Left ventricle myocardium inferior (tissue), 1 donor: ENCODE measurements at regions not wholly inside any gene's neighbourhood (a gene's known extent, or its start where the extent isn't known, plus 50 kb on each side); places are given as distances from the start of the nearest gene placed in this dataset.

Source experiments
- DNase-seq: peaks from one replicate; pipeline ENCODE4 v3.0.0-alpha.2; 2020
- H3K27ac ChIP-seq: fragments of 200-600 bp; replicated peaks from 2 replicates; pipeline ENCODE4 v1.8.0; 2021
- H3K27me3 ChIP-seq: fragments of 200-600 bp; 2 replicates; pipeline ENCODE4 v1.8.0; 2021; ENCODE audit warnings: low read depth
- H3K36me3 ChIP-seq: fragments of 200-600 bp; 2 replicates; pipeline ENCODE4 v1.8.0; 2021
- H3K4me1 ChIP-seq: fragments of 200-600 bp; 2 replicates; pipeline ENCODE4 v1.8.0; 2021
- H3K4me3 ChIP-seq: fragments of 200-600 bp; 2 replicates; pipeline ENCODE4 v1.8.0; 2021; ENCODE audit warnings: mild to moderate bottlenecking, moderate library complexity
- H3K9me3 ChIP-seq: fragments of 200-600 bp; replicated peaks from 2 replicates; pipeline ENCODE4 v1.8.0; 2021
- intact Hi-C: fragments of 100-400 bp; cut with micrococcal nuclease; formaldehyde crosslinking; loops from one replicate; pipeline ENCODE4 v1.11.0; 2022
- TF ChIP-seq, protein P1 (sequence below): fragments of 200-600 bp; IDR thresholded peaks from 2 replicates; pipeline ENCODE4 v1.8.0; 2021; ENCODE audit warnings: antibody characterized with exemption, mild to moderate bottlenecking, borderline replicate concordance
- donor health status: DM: no; HTN: yes; CAD: no; lungs with severe emphysema.

DNA sequence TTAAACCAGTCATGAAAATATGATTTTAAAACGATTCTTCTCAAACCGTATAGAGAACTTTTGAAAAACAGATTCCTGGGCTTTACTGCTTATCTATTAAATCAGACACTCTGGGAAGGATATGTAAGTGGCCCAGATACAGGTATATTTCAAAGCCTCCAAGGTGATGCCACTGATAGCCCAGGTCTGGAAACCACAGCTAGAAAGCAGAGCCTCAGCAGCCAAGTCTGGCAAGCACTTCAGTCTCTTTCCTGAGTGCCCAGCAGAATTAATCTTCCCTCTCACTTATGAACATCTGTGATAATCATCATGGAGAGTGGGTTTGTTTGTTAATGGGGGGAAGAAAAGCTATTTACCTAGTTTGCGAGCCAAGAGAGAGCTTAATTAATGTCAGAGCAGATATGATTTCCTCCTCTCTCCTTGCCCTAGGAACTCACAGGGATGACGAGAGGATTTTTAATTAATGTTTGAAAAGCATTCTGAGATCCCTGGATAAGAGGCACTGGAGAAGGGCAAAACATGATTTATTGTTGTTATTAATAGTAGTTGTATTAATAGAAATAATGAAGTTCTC is 368.4 kb downstream of the TLE1 start:
- H3K27me3 ChIP-seq: no peaks in the 10 kb centered on the region
- TF ChIP-seq, protein P1, sequence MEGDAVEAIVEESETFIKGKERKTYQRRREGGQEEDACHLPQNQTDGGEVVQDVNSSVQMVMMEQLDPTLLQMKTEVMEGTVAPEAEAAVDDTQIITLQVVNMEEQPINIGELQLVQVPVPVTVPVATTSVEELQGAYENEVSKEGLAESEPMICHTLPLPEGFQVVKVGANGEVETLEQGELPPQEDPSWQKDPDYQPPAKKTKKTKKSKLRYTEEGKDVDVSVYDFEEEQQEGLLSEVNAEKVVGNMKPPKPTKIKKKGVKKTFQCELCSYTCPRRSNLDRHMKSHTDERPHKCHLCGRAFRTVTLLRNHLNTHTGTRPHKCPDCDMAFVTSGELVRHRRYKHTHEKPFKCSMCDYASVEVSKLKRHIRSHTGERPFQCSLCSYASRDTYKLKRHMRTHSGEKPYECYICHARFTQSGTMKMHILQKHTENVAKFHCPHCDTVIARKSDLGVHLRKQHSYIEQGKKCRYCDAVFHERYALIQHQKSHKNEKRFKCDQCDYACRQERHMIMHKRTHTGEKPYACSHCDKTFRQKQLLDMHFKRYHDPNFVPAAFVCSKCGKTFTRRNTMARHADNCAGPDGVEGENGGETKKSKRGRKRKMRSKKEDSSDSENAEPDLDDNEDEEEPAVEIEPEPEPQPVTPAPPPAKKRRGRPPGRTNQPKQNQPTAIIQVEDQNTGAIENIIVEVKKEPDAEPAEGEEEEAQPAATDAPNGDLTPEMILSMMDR: no peak
- no peak overlapping the region for H3K27ac ChIP-seq
- no peak for DNase-seq
- no peaks in the 10 kb centered on the region for H3K4me1 ChIP-seq
- H3K9me3 ChIP-seq: peaks cover 39% of the 10 kb centered on the region
- H3K36me3 ChIP-seq: no peaks in the 10 kb centered on the region
- no peak overlapping the region for H3K4me3 ChIP-seq
- intact Hi-C loops: no loop called here

DNA sequence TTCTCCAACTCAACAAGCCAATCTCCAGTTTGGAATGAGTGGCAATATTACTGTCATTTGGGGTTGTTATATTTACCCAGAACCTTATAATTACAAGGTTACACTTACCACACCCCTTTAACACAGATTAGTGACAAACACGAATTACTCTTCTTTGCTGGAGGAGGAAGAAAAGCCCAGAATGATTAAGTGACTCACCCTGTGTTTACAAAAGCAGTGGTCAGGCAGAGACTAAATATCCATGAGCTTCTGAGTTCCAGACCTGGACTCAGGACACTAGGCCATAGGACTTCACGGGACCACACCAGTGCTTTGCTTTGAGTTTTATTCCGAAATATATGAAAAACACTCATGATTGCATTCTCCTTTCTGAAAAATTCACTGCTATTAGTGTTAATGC is 370.8 kb downstream of the TLE1 start:
- DNase-seq: no peak
- peaks cover 19% of the 10 kb centered on the region for H3K9me3 ChIP-seq
- no peaks in the 10 kb centered on the region for H3K27me3 ChIP-seq
- no peak overlapping the region for H3K4me3 ChIP-seq
- no peak overlapping the region for H3K27ac ChIP-seq
- TF ChIP-seq, protein P1: no peak
- H3K4me1 ChIP-seq: no peaks in the 10 kb centered on the region
- intact Hi-C loops: no loop called here
- H3K36me3 ChIP-seq: no peaks in the 10 kb centered on the region

DNA sequence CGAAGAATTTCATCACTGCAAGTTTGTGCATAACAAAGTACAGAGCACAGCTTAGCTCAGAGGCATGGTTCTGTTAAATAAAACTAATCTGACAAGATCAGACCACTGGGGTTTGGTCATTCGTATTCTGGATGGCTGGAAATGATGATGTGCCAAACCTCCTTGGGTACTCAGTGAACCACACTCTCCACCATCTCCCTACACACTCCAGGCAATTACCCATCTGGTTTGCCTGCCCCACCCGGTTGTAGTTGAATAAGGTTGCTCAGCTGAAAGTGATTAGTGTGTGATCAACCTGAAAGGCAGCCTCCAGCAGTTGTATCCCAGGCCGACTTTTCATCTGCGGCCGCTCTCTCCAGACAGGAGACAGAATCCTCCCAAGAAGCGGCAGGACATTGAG is 371.4 kb downstream of the TLE1 start:
- TF ChIP-seq, protein P1: no peak
- Histone ChIP-seq H3K9me3 (peaks cover 12% of the 10 kb centered on the region), H3K4me1 (no peaks in the 10 kb centered on the region), H3K4me3 (no peak overlapping the region), H3K27ac (no peak overlapping the region), H3K27me3 (no peaks in the 10 kb centered on the region), H3K36me3 (no peaks in the 10 kb centered on the region)
- DNase-seq: no peak
- intact Hi-C loops: no loop called here

DNA sequence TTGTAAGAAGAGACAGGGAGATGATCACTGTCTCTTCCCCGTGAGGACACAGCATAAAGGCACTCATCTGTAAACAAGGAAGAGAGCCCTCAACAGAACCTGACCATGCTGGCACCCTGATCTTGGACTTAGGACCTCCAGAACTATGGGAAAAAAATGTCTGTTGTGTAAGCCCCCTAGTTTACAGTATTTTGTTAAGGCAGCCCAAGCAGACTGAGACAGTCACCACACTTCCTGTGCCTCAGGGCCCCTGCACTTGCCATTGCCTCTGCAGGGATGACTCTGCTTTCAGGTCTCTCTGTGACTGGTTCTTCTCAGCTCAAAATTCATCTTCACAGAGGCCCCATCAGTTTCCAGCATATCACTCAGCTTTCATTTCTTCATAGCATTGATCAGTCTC is 372.1 kb downstream of the TLE1 start:
- Histone ChIP-seq H3K36me3 (no peaks in the 10 kb centered on the region), H3K9me3 (peaks cover 10% of the 10 kb centered on the region), H3K4me1 (no peaks in the 10 kb centered on the region), H3K4me3 (no peak overlapping the region), H3K27ac (no peak overlapping the region), H3K27me3 (no peaks in the 10 kb centered on the region)
- intact Hi-C loops: no loop called here
- no peak for DNase-seq
- TF ChIP-seq, protein P1: no peak

DNA sequence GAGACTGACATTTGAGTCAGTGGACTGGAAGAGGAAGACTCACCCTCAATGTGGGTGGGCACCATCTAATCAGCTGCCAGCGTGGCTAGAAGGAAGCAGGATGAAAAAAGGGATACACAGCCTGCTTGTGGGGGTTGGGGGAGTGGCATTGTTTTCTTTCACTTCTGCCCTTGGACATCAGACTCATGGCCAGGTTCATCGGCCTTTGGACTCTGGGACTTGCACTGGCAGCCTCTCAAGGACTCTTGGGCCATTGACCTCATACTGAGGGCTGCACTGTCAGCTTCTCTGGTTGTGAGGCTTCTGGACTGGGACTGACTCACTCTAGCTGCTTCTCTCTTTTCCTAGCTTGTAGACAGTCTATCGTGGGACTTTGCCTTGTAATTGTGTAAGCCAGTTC is 374.9 kb downstream of the TLE1 start:
- peaks cover 10% of the 10 kb centered on the region for H3K9me3 ChIP-seq
- no peak overlapping the region for H3K4me3 ChIP-seq
- no peaks in the 10 kb centered on the region for H3K4me1 ChIP-seq
- H3K27me3 ChIP-seq: no peaks in the 10 kb centered on the region
- intact Hi-C loops: no loop called here
- no peak overlapping the region for H3K27ac ChIP-seq
- H3K36me3 ChIP-seq: no peaks in the 10 kb centered on the region
- no peak for DNase-seq
- TF ChIP-seq, protein P1: no peak
